PFSK-1 (cell line): ENCODE measurements at regions not wholly inside any gene's neighbourhood (a gene's known extent, or its start where the extent isn't known, plus 50 kb on each side); places are given as distances from the start of the nearest gene placed in this dataset.

Experiments
- POLR2AphosphoS5 ChIP-seq: IDR thresholded peaks from 2 replicates; pipeline ENCODE4 v1.6.1; 2012; ENCODE audit warnings: low read depth, mild to moderate bottlenecking, control low read depth, low read length, moderate library complexity
- REST ChIP-seq, 2 experiments: IDR thresholded peaks; 2 replicates each; pipeline versions ENCODE4 v1.6.1 to v1.8.0; 2011 to 2012; ENCODE audit warnings: low read depth in 2 of 2, low read length in 2 of 2, control low read depth in 1 of 2, inconsistent platforms in 1 of 2, mild to moderate bottlenecking in 1 of 2, moderate library complexity in 1 of 2; ENCODE audit not compliant: insufficient read depth in 1 of 2
- SIN3A ChIP-seq: IDR thresholded peaks from 2 replicates; pipeline ENCODE4 v1.6.1; 2012; ENCODE audit warnings: mild to moderate bottlenecking, low read length, moderate library complexity, borderline replicate concordance; ENCODE audit not compliant: insufficient read depth
- TAF1 ChIP-seq: IDR thresholded peaks from 2 replicates; pipeline ENCODE4 v1.6.1; 2012; ENCODE audit warnings: low read length, control low read depth, borderline replicate concordance; ENCODE audit not compliant: insufficient read depth

- no peak for TF ChIP-seq POLR2AphosphoS5
- no peak for TF ChIP-seq TAF1
- TF ChIP-seq SIN3A, result no peak
- no peak for TF ChIP-seq REST (IDR thresholded peaks at IDR 0.05; ENCODE audit: insufficient read depth in 1 of 2, low read depth in 2 of 2, low read length in 2 of 2)
These were observed 266.4 kb downstream of the RPS29 start for GRCh38 chr14:49319810-49320209.
